Activated CD4-positive, alpha-beta T cell treated with anti-CD3 and anti-CD28 coated beads, Interleukin-2, Interleukin-4, amounts not matched to agents 100 ng/mL and 50 ng/mL, durations not matched to agents 16 hours and 8 hours (primary cell): ENCODE measurements at regions not wholly inside any gene's neighbourhood (a gene's known extent, or its start where the extent isn't known, plus 50 kb on each side); places are given as distances from the start of the nearest gene placed in this dataset.

Source experiments
- DNase-seq: peaks from one replicate; pipeline ENCODE4 v3.0.0-alpha.2; 2020; ENCODE audit warnings: low spot score

DNA sequence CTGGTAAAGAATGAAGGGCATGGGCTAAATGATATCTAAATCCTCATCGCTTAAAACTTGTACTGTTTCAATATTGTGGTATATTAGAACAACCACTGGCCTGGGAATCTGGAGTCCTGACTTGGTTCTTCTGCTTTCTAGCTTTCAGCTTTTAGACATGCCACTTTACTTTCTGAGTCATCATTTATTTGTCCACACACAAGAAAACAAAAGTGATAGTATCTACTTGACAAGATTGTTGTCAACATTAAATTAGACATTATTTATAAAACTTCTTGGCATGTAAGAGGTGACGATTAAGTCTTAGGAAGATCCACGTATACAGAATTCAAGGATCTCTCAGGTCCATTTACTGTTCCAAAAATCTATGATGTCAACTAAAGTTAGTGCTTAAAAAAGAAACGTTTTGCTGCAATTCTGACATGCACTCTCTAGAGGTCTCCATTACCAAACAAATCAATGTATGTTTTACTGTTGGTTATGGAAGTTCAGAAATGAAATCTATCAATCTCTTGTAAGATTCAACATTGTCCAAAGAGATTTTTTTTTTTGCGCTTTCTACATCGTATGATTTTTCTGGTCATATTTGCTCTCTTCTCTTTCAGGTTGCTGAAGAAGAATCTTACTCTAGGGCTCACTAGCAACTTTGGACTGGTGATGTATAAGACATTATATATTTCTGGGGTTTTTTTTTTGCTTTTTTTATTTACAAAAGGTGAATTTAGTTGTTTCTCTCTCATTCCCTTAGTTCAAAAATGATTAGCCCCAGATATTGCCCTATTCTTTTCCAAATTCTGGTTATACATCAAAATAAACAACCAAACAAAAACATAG lies 53.6 kb upstream of the DYNC1I1 start:
- DNase-seq, result no peak

DNA sequence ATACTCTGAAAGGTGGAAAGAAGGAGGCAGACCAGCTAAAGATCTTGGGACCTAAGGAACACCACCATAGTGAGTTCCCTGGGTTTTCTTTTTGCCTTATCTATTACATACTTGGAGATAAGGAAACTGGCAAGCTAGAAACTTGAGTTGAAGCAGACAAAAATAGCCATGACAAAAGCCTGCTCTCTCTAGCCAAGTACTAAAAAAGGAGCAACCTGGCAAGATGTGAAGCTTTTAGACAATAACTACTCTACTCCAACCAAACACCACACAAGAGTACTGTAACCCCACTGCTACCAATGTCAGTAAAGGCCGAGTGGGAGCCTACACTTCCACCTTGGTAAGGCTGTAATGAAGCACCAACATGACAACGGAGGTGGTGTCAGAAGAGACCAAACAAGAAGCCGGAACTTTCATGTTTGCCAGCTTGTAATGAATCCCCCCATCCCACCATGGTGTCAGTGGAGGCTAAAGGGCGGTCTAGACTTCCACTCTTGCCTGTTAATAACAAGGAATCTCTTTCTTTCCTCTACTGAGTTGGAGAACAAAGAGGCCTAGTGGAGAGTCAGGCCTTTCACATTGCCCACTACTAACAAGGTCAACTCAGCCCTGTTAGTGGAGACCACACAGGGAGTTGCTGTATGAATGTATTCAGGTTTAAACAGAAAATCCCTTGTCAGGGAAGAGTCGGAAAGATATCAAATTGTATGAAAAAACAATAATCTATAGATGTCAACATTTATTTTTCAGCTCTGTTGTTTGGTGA lies 55.8 kb upstream of the DYNC1I1 start:
- no peak for DNase-seq

DNA sequence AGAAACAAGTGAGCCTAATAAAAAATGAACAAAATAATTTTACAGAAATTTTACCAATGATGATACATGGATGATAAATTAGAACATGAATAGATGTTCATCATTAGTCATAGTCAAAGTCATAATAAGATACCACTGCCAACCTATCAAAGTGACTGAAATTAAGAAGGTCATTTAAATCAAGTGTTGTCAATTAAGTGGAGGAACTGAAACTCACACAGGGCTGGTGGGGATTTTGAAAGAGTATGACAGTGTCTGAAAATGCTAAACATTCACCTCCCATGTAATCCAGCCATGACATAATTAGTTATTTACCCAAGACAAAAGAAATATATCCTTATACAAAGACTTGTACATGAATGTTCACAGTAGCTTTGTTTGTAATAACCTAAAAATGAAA lies 57.1 kb upstream of the DYNC1I1 start:
- DNase-seq, result no peak

DNA sequence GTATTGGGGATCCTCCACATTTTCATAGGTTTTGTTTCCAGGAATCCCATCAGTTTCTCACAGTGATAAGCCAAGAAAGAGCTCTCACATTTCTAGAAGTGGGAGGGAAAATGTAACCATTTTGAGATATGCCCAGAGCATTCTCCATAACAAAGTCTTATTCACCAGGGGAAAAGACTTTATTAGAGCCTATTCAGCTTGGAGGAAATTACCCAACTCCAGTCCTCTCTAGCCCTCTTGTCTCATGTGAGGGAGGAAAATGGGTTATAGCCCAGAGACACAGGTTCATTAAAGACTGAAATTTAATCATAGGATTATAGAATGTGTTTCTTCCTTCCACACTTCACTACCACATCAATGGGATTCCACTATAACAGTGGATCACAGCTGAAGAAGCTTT lies 61.6 kb upstream of the DYNC1I1 start:
- DNase-seq, result no peak

DNA sequence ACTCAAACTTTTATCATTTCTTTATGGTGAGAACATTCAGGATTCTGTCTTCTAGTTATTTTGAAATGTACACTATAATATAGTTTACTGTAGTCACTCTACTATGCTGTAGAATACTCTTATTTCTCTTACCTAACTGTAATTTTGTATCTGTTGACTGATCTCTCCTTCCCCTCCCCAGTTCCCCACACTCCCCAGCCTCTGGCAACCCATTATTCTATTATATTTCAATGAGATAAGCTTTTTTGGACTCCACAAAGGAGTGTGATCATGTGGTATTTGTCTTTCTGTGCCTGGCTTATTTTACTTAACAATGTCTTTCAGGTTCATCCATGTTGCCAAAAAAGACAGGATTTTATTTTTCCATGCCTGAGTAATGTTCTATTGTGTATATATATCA lies 71.4 kb upstream of the DYNC1I1 start:
- DNase-seq, result no peak

DNA sequence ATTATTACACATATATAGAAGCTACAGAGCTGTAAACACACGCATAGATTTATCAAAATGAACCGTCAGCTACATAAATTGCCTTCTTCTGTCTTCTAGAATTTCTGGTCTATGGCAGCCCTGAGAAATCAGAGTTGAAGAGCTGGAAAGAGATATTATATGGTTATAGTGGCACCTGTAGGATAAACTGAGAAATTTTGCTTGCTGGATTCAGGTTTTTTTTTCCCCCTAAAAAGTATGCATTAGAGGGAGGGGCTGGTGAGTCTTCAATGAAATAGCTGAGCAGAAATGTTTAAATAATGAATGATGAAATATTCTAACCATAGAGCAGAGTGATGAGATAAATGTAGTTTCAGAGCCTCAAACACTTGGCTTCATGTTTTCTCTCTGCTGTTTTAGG lies 78.0 kb upstream of the DYNC1I1 start:
- no peak for DNase-seq

DNA sequence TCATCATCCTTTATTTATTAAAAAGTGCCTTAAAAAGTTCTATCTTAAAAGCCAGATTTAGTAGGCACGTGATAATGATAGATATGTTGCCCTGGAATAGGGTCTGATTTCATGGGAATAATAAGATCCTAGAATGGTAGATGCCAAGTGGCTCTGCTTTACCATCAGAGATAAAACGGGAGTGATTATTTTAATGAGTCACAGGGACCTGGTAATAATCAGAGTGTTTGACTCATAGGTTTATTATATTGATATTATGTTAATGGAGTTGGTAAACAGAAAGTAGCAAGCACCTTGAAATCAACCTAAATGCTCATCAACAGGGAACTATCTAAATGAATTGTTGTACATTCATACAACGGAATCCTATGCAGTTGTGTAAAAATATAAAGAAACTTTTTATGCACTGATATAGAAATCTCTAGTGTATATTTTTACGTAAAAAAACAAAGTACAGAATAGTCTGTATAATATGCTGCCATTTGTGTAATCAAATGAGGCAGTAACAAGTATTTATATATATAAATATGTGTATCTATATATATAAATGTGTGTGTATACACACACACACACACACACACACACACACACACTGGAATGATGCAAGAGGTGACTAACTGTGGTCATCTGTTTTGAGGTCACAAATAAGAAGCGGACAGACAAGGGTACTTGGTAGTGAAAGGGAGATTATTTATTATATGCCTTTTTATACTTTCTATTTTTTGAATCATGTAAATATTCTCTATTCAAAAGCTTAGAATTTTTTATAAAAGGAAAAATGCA lies 78.6 kb upstream of the DYNC1I1 start:
- no peak for DNase-seq

DNA sequence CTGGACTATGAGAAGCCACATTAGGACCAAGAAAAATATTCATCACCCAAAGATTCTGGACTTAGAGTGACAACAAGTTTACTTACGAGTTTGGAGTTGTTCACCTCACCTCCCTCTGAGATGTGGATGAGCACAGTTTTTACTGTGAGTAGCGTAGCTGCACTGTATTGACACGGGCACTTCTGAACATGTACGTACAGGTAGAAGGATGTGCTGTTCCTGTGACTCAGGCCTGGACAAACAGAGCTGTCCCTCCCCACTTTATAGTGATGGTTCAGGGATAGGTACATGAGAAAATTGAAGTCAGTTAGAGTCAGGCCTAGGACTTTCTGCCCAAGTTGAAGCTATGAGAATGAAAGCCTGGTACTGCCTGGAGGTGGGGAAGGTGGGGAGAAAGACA lies 80.9 kb upstream of the DYNC1I1 start:
- no peak for DNase-seq

DNA sequence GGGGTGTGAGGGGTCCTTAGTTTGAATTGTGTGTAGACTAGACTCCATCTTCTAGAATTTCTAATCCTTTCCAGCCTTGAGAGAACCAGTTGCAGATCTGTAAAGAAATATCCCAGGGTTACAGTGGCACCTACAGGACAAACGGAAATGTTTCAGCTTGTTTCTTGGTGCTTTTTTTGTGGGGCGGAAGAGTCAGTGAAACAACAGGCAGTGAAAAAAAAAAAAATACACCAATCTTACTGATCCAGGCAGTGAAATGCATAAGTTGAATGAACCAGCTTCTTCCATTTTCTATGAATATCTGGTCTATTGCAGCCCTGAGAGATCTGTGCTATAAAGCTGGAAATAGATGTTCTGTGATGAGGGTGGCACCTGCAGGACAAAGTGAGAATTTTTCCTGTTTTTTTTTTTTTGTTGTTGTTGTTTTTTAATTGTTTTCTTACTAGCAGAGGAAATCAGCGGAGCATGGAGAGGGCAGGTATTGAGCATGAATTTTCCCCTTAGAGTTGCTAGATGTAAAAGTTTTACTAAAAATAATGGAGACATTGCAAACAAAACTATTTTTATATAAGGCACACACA lies 81.9 kb upstream of the DYNC1I1 start:
- DNase-seq, result peak; percentile 19

DNA sequence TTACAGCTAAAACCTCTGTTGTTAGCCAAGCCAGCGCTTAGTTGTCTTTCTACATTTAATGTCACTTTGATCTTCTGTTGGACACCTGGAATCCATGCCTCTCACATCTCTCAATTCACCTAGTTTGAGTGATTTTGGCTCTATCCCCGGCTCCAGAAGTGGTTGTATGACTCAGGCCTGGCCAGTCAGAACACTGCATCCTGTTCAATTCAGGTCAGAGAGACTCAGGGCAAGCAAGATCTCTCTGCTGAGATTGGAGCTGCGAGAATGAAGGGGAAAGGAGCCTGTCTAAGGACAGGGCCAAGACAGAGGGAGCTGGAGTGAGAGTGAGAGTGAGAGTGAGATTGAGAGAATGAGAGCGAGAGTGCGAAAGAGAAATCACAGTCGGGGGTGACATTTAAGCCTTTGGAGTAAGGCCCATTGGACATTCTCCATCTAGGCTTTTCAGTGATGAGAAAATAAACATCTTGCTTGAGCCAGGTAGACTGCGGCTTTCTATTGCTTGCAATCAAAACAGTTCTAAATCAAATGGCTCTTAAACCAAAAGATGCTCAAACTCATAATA lies 83.3 kb upstream of the DYNC1I1 start:
- no peak for DNase-seq

DNA sequence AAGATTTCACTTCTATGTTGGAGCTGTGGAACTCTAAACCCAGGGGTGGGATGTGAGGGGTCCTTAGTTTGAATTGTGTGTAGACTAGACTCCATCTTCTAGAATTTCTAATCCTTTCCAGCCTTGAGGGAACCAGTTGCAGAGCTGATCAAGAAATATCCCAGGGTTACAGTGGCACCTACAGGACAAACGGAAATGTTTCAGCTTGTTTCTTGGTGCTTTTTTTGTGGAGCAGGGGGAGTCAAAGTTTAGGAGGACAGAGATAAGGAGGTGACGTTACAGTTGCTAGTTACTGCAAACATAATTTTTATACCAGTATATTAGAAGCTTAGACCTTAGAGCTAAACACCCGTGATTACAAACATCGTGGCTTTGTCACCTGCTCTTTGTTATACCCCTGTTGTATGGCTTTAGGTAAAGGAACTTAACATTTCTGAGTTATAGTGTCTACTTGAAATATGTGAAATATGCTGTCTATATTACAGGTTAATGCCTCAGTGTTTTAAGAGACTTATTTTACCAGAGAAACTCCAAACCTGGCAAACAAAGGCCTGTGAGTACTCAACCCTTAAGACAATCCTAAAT lies 84.5 kb upstream of the DYNC1I1 start:
- DNase-seq, result peak; percentile 4

DNA sequence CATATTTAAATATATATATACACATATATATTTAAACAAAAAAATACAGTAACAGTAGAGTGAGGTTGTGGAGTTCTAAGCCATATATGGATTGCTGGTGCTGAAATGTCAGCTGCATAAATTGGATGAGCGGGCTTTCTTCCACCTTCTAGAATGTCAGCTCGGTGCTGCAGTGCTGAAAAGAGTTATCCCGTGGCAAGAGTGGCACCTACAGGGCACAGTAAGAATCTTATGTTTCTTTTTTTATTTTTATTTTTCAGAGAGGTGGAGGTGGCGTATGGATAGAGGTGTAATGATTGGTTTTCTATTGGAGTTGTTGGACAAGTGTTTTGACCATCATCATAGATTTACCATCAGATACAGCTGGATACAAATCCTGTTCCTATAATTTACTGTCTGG lies 86.2 kb upstream of the DYNC1I1 start:
- peak; percentile 10 for DNase-seq

DNA sequence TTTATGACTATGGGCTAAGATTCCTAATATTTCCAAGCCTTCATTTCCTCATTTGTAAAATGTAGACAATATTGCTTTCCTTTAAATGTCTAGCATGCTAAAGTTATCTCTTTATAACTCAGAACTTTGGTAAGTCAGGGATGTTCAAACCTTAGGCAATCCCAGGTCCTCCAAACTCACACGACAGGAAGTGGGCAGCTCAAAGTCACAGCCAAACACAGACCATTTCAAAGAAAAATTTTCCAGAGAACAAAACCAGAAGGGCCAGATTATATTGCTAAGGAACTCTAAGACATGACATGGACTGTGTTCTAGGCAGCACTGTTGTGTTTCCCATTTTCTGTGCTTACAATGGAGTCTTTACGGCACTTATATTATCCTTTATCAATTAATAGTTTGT lies 87.8 kb upstream of the DYNC1I1 start:
- DNase-seq, result no peak

DNA sequence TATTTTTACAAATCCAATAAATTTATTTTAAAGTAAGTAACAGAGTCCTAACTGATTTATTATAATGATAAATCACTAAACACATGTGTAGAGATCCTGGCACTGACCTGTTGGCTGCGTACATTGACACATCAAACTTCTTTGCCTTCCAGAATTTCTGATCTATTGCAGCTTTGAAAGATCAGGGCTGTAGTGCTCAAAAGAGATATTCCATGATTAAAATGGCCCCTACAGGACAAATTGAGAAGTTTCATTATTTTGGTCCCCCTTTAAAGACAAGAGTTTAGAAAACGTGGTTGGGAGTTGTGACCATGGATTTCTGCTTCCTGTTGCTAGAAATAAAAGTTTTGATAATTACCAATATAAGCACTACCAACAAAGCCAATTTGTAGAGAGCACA lies 87.7 kb upstream of the PDK4 start:
- DNase-seq, result no peak

DNA sequence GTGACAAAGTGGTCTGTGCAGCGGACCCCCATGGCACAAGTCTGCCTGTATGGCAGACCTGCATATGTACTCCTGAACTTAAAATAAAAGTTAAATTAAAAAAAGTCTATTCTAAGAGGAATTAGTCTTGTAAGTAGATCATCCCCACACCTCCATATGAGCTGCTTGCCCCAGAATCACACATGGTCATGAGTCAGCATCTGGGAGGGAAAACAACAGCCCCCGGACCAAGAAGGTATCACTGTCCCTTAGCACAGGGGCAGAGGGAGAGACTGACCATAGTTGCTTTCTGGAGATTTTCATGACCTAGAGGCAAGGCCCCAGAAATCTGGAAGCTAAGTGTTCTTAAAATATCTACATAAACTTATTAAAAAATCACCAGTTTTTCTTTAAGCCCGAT lies 86.6 kb upstream of the PDK4 start:
- no peak for DNase-seq

DNA sequence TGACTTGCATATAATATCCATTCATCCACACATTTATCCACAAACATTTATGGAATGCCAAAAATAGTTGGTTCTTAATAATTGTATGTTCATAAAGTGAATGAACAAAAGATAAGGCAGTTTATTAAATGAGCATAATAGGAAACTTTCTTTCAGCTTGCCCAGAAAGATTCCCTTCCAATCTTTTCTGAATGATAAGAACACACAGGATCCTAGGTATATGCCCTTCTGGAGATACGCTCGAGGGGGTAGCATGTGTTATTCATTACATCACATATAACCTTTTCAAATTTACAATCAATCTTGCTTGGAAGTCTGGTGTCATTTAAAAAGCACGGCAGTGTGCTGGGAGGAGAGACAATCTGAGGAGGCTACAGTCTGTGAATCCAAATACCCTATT lies 80.4 kb upstream of the PDK4 start:
- no peak for DNase-seq

DNA sequence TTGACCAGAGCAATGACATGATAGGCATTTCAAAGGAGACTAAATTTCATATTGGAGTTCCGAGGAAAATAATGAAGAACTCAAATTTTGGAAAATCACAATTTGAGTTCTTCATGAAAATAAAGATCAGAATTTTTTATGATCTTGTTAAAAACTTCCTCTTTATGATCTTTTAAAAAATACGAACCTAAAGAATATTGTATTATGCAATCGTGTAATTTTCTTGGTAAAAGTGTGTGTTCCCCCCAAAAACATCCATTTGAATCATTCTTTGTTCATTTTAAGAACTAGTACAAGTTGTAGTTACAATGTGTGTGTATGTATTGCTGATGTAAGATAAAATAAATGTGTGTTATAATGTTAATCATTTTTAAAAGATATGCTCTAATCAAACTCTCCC lies 79.3 kb upstream of the PDK4 start:
- no peak for DNase-seq

DNA sequence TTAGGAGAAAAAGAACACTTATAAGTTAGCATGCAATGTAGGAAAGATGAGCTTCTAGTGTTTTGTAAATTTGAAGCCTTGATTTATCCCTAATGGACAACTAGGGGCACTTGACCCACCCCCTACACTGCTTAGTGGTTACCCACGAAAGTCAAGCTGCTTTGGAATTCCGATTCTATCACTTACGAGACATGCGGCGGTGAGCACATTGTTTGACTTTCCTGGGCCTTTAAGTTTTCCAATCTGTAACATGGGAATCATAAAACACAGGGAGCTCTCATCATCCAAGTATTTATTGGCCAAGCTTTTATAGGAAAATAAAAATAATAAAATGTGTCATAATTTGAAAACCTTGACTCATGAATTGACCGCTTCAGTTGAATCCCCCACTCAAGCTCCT lies 78.7 kb upstream of the PDK4 start:
- DNase-seq, result no peak

DNA sequence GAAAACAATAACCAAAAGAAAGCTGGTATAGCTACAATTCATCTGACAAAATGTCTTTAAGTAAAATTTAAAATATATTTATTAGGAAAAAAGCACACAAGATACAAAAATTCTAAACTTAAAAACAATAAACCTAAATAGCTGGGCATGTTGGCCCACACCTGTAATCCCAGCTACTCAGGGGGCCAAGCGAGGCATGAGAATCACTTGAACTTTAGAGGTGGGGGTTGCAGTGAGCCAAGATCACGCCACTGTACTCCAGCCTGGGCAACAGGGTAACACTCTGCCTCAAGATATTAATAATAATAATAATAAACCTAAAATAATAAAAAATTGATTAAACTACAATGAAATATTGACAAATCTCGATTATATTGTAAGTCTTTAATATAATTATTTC lies 77.8 kb upstream of the PDK4 start:
- DNase-seq, result no peak

DNA sequence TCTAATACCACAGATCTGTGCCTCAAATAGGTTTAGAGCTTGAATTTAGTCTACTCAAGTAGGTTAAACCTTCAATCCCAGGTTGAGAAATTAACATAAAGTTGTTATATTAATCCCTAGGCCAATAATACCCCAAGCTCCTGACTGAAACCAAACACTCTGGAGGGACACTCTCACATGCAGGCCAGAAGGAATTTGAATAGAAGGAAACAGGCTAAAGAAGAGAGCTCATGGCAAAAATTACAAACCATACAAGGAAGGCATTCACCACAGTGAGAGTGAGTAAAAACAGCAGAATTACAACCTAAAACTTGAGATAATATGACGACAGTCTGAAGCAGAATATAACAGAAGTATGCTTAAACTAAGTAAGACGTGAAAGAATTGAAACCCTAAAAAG lies 76.1 kb upstream of the PDK4 start:
- no peak for DNase-seq

DNA sequence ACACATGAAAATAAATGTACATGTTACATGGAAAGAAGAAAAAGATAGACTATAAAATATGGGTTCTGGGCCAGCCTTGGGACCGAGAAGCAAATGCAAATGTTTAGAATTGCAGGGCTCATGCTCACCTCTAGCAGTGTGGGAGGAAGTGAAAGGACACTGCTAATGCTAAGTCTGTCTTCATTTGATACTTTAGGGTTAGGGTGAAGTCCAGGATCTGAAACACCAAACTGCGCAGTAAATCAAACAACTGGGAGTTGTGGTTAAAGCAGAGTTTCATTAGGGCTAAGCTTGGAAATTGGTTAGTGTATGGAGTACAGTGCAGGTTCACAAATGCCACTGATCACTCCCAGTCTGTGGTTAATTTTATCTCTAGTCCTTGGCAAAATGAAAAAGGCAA lies 73.2 kb upstream of the PDK4 start:
- DNase-seq, result no peak

DNA sequence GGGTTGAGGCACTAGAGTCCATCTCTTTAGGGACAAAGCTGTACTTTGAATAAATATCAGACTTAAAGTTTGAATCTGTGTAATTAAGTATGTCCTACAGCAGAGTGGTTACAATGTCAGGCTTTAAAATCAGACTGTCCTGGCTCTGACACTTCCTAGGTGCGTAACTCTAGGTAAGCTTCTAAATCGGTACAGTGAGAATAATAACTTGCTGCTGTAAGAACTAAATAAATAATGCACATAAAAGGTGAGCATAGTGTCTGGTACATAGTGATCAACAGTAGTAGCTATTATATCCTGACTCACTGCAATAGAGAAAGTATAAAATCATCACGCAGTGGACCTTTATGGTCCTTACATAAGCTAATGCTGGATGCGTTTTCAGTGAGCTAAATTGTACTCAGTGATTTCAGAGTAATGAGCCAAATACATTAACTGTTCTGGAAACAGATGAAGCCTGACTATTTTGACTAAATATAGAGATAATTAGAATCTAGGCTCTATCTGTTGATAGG lies 72.2 kb upstream of the PDK4 start:
- DNase-seq, result no peak
